ENCODE measurements at regions not wholly inside any gene's neighbourhood (a gene's known extent, or its start where the extent isn't known, plus 50 kb on each side); places are given as distances from the start of the nearest gene placed in this dataset.

GRCh38 chr6:21383450-21384085, 210.0 kb upstream of the SOX4 start:
- Histone ChIP-seq H3K27me3 (no peaks in the 10 kb centered on the region), H3K27ac (no peak overlapping the region), H3K4me1 (no peaks in the 10 kb centered on the region), H3K36me3 (no peaks in the 10 kb centered on the region), H3K9me3 (no peaks in the 10 kb centered on the region), H3K4me3 (no peak overlapping the region)
- WGBS (ENCODE audit: insufficient coverage, low coverage, low lambda C conversion rate, missing lambda C conversion rate), result 83% methylated on average over 9 of the region's 17 CpGs
- TF ChIP-seq POLR2A (IDR thresholded peaks at IDR 0.05) (no peak), CTCF (IDR thresholded peaks at IDR 0.05) (no peak)
- intact Hi-C loops (cut with DNase I), result no loop called here
- DNase-seq, result no peak
- no peak for ATAC-seq

GRCh38 chr6:21384216-21384615, 209.3 kb upstream of the SOX4 start:
- no peak for DNase-seq
- 47% methylated on average over 8 of the region's 8 CpGs for WGBS (ENCODE audit: insufficient coverage, low coverage, low lambda C conversion rate, missing lambda C conversion rate)
- H3K4me1 ChIP-seq, result no peaks in the 10 kb centered on the region
- TF ChIP-seq POLR2A (IDR thresholded peaks at IDR 0.05) (no peak), CTCF (IDR thresholded peaks at IDR 0.05) (no peak)
- ATAC-seq, result peak in 1 of 4 donors; percentile 45
- no peaks in the 10 kb centered on the region for H3K36me3 ChIP-seq
- intact Hi-C loops (cut with DNase I), result no loop called here
- H3K4me3 ChIP-seq, result no peak overlapping the region
- no peaks in the 10 kb centered on the region for H3K9me3 ChIP-seq
- no peak overlapping the region for H3K27ac ChIP-seq
- no peaks in the 10 kb centered on the region for H3K27me3 ChIP-seq

GRCh38 chr6:21386744-21387143, 206.8 kb upstream of the SOX4 start:
- Histone ChIP-seq H3K4me3 (no peak overlapping the region), H3K27me3 (no peaks in the 10 kb centered on the region), H3K36me3 (no peaks in the 10 kb centered on the region), H3K27ac (no peak overlapping the region), H3K4me1 (no peaks in the 10 kb centered on the region), H3K9me3 (no peaks in the 10 kb centered on the region)
- 83% methylated on average over 2 of the region's 2 CpGs for WGBS (ENCODE audit: insufficient coverage, low coverage, low lambda C conversion rate, missing lambda C conversion rate)
- TF ChIP-seq POLR2A (IDR thresholded peaks at IDR 0.05), result no peak
- TF ChIP-seq CTCF (IDR thresholded peaks at IDR 0.05), result no peak
- ATAC-seq (no peak), DNase-seq (no peak)
- intact Hi-C loops (cut with DNase I), result no loop called here

GRCh38 chr6:21390532-21391213, 202.9 kb upstream of the SOX4 start:
- ATAC-seq, result no peak
- Histone ChIP-seq H3K27ac (no peak overlapping the region), H3K4me1 (no peaks in the 10 kb centered on the region), H3K36me3 (no peaks in the 10 kb centered on the region), H3K4me3 (no peak overlapping the region), H3K27me3 (no peaks in the 10 kb centered on the region), H3K9me3 (no peaks in the 10 kb centered on the region)
- intact Hi-C loops (cut with DNase I), result no loop called here
- 85% methylated on average over 4 of the region's 5 CpGs for WGBS (ENCODE audit: insufficient coverage, low coverage, low lambda C conversion rate, missing lambda C conversion rate)
- DNase-seq, result no peak
- no peak for TF ChIP-seq POLR2A (IDR thresholded peaks at IDR 0.05)
- no peak for TF ChIP-seq CTCF (IDR thresholded peaks at IDR 0.05)
